ENCODE measurements at regions not wholly inside any gene's neighbourhood (a gene's known extent, or its start where the extent isn't known, plus 50 kb on each side); places are given as distances from the start of the nearest gene placed in this dataset.

GRCh38 chr16:51591480-51591879 is 440.4 kb upstream of the SALL1 start:
- no peaks in the 10 kb centered on the region for H4K20me1 ChIP-seq (ENCODE audit: insufficient read depth)
- H3K4me1 ChIP-seq (replicated peaks; ENCODE audit: insufficient read depth), result no peaks in the 10 kb centered on the region
- TF ChIP-seq EZH2 (IDR thresholded peaks at IDR 0.05; ENCODE audit: low read depth) (no peak), CTCF (conservative IDR thresholded peaks at IDR 0.05) (no peak)
- no peak overlapping the region for H3K4me3 ChIP-seq
- H3F3A ChIP-seq (ENCODE audit: insufficient read depth, low read depth), result no peaks in the 10 kb centered on the region
- no peak overlapping the region for H3K27ac ChIP-seq
- CTCF ChIA-PET, result no interaction called here
- H2AFZ ChIP-seq, result no peak overlapping the region
- POLR2A ChIA-PET (ENCODE audit: unreplicated experiment), result no interaction called here
- intact Hi-C loops (cut with micrococcal nuclease; ENCODE audit: unreplicated experiment), result no loop called here
- BruUV-seq (replicated peaks), result no TSS peak
- no peaks in the 10 kb centered on the region for H3K36me3 ChIP-seq (ENCODE audit: low read depth)
- no peaks in the 10 kb centered on the region for H3K9me3 ChIP-seq (ENCODE audit: insufficient read depth, low read depth)
- H3K9me2 ChIP-seq (ENCODE audit: insufficient read depth), result no peaks in the 10 kb centered on the region
- DNase-seq, result no peak
- H3K27me3 ChIP-seq (ENCODE audit: insufficient read depth, low read depth), result peaks cover 32% of the 10 kb centered on the region
- no peak overlapping the region for H3K4me2 ChIP-seq
- H3K79me2 ChIP-seq (ENCODE audit: low read depth), result no peaks in the 10 kb centered on the region

- Histone ChIP-seq H3F3A (ENCODE audit: insufficient read depth, low read depth) (no peaks in the 10 kb centered on the region), H3K27ac (no peak overlapping the region), H3K4me1 (replicated peaks; ENCODE audit: insufficient read depth) (no peaks in the 10 kb centered on the region), H2AFZ (no peak overlapping the region), H4K20me1 (ENCODE audit: insufficient read depth) (no peaks in the 10 kb centered on the region), H3K27me3 (ENCODE audit: insufficient read depth, low read depth) (peaks cover 19% of the 10 kb centered on the region; the same call in 1 of the 2 replicates), H3K4me3 (no peak overlapping the region), H3K4me2 (no peak overlapping the region), H3K9me2 (ENCODE audit: insufficient read depth) (no peaks in the 10 kb centered on the region), H3K9me3 (ENCODE audit: insufficient read depth, low read depth) (no peaks in the 10 kb centered on the region; the same call in 1 of the 2 replicates), H3K36me3 (ENCODE audit: low read depth) (no peaks in the 10 kb centered on the region), H3K79me2 (ENCODE audit: low read depth) (no peaks in the 10 kb centered on the region)
- no peak for DNase-seq
- POLR2A ChIA-PET (ENCODE audit: unreplicated experiment), result no interaction called here
- CTCF ChIA-PET, result no interaction called here
- TF ChIP-seq CTCF (conservative IDR thresholded peaks at IDR 0.05), result no peak
- no peak for TF ChIP-seq EZH2 (IDR thresholded peaks at IDR 0.05; ENCODE audit: low read depth)
- BruUV-seq (replicated peaks), result no TSS peak
- intact Hi-C loops (cut with micrococcal nuclease; ENCODE audit: unreplicated experiment), result no loop called here
Measured at GRCh38 chr16:51579652-51580360, 428.7 kb upstream of the SALL1 start.

- Histone ChIP-seq H3K4me1 (replicated peaks; ENCODE audit: insufficient read depth) (no peaks in the 10 kb centered on the region), H3K9me2 (ENCODE audit: insufficient read depth) (no peaks in the 10 kb centered on the region), H3K27ac (no peak overlapping the region), H3K79me2 (ENCODE audit: low read depth) (no peaks in the 10 kb centered on the region), H3K27me3 (ENCODE audit: insufficient read depth, low read depth) (peaks cover 14% of the 10 kb centered on the region; the same call in 1 of the 2 replicates), H3K4me2 (no peak overlapping the region), H3K36me3 (ENCODE audit: low read depth) (no peaks in the 10 kb centered on the region), H3F3A (ENCODE audit: insufficient read depth, low read depth) (no peaks in the 10 kb centered on the region), H3K4me3 (no peak overlapping the region), H2AFZ (no peak overlapping the region), H3K9me3 (ENCODE audit: insufficient read depth, low read depth) (no peaks in the 10 kb centered on the region; the same call in 1 of the 2 replicates), H4K20me1 (ENCODE audit: insufficient read depth) (no peaks in the 10 kb centered on the region)
- DNase-seq, result no peak
- ChIA-PET CTCF (no interaction called here), POLR2A (ENCODE audit: unreplicated experiment) (no interaction called here)
- intact Hi-C loops (cut with micrococcal nuclease; ENCODE audit: unreplicated experiment), result no loop called here
- BruUV-seq (replicated peaks), result no TSS peak
- no peak for TF ChIP-seq EZH2 (IDR thresholded peaks at IDR 0.05; ENCODE audit: low read depth)
- no peak for TF ChIP-seq CTCF (conservative IDR thresholded peaks at IDR 0.05)
Measured at GRCh38 chr16:51577621-51578303, 426.7 kb upstream of the SALL1 start.
